Motor neuron (in vitro differentiated cells): ENCODE measurements at regions not wholly inside any gene's neighbourhood (a gene's known extent, or its start where the extent isn't known, plus 50 kb on each side); places are given as distances from the start of the nearest gene placed in this dataset.
A peak's percentile ranks its signal among the peaks of the same experiment; 100 is the strongest.

Experiments
- ATAC-seq, 8 experiments: fragments of 200-7000 bp; cut with Tn5 transposase; replicated peaks in 6 of 8; 2 replicates each; pipeline ENCODE4 v1.8.0; 2021; ENCODE audit warnings: mild to moderate bottlenecking in 8 of 8, moderate library complexity in 8 of 8
- H3K27ac ChIP-seq, 2 donors: fragments of 250-450 bp; sonication (Bioruptor Pico); 2 replicates each; pipeline ENCODE4 v1.9.0; 2021; ENCODE audit warnings: antibody characterized with exemption in 2 of 2, mild to moderate bottlenecking in 2 of 2, moderate library complexity in 1 of 2
- H3K4me1 ChIP-seq, 2 donors: fragments of 250-450 bp; sonication (Bioruptor Pico); replicated peaks in 1 of 2; 2 replicates each; pipeline ENCODE4 v1.6.1; 2021; ENCODE audit warnings: antibody characterized with exemption in 2 of 2, mild to moderate bottlenecking in 2 of 2, moderate library complexity in 1 of 2
- H3K4me3 ChIP-seq, 5 donors: fragments of 250-450 bp; sonication (Bioruptor Pico); 2 replicates each; pipeline ENCODE4 v1.9.0; 2021; ENCODE audit warnings: antibody characterized with exemption in 5 of 5, mild to moderate bottlenecking in 5 of 5, moderate library complexity in 4 of 5
- WGBS, 10 experiments: fragments of 450-650 bp; shearing (Covaris generic); methylation state at CpG; one replicate each; pipeline ENCODE4 v1.0.0; 2022; 5-methylcytosine and 5-hydroxymethylcytosine counted together
- in situ Hi-C, 9 experiments: fragments of 400-800 bp; cut with MboI; loops; one replicate each; pipeline ENCODE4 v1.15.0; 2021; ENCODE audit warnings: low sequenced_read_pairs in 9 of 9, low pct_unique_long_range_greater_than_20kb in 2 of 9; ENCODE audit not compliant: unreplicated experiment in 9 of 9

DNA sequence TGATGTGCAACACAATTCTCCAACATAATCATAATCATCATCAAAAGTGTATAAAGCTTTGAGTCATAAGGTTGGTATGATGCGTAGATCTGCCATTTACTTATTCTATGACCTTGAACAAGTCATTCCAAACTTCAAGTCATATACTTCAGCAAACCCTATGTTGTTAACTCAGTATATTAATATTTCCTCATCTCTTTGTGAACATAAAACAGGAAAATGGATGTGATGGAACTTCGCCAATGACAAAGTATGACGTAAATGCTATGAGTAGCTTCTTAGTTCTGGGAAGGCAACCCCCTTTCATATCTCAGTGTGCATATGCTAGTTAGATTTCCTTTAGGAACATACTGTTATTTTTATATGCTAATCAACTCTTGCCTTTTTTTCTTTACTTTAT is 102.7 kb upstream of the ANO3 start:
- in situ Hi-C loops, result loop anchor here in 1 of 9 experiments (10.0 kb wide), 1 partner anchor 244 kb away; no protein-coding TSS in a partner anchor
- H3K27ac ChIP-seq, result no peak overlapping the region
- 19 to 100% (median 97%) methylated on average over 1 to 3 of the region's 3 CpGs; no CpG with 5 or more reads in 1 of the 10 experiments for WGBS, 10 experiments

DNA sequence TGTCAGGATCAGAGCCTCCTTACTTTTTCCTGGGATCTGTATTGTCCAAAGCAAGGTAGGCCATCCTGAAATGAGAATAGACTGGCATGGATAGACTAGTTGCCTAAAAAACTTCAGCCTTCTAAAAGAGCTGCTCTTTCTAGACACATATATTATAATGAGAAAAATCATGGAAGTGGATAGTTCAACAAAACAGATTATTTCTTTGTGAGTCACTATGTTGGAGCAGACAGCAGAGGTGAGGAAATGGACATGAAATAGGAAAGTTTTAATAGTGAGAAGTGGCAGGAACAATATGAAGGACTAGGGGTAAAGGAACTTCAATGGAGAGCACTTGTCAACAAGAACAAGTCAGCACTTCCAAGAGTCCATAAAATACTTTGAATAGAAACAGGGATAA is 101.9 kb upstream of the ANO3 start:
- in situ Hi-C loops, result loop anchor here in 1 of 9 experiments (10.0 kb wide), 1 partner anchor 245 kb away; no protein-coding TSS in a partner anchor
- Histone ChIP-seq H3K4me1 (no peaks in the 10 kb centered on the region), H3K27ac (no peak overlapping the region), H3K4me3 (no peak overlapping the region)
- ATAC-seq, result no peak

More for the DNA sequence above, 102.7 kb upstream of the ANO3 start:
- peak in 1 of 8 experiments; percentile 40 for ATAC-seq
- no peaks in the 10 kb centered on the region for H3K4me1 ChIP-seq
- H3K4me3 ChIP-seq, result no peak overlapping the region

DNA sequence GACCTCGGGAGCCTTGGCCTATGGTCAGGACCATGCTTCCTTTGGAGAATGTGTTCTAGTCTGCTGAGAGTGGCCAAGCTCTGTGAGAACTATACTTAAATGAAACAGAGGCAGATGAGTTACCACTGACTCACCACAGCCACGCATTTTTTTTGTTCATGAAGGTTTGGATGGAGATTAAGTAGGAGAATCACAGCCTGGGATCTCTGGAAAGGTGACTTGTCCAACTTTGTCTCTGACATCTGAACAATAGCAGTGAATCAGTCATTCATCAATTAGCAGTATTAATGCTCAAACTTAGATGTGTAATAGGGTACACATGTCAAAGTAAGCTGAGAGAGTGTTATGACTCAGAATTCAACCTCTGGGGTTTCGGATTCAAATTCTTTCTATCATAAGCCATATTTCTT is 100.7 kb upstream of the ANO3 start:
- 7 to 79% (median 40%) methylated on average over 1 to 3 of the region's 3 CpGs; no CpG with 5 or more reads in 3 of the 10 experiments for WGBS, 10 experiments
- peak in 2 of 8 experiments; percentile 13 to 18 for ATAC-seq

DNA sequence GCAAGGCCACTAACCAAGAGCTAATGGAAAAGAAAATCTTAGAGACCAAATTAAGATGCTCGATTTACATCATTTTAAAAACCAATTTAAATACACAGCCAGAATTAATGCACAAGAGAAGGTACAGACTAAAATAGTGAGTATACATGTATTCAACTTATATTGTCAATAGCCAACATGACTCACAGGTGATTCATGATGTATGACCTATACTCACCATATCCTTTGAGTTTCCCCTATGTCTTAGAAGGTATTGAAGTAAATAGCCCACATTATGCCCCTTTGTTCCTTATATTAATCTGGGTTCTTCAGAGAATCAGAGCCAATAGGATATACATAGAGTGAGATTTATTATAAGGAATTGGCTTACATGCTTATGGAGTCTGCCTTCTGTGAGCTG is 97.5 kb upstream of the ANO3 start:
- in situ Hi-C loops, result no loop called here
- Histone ChIP-seq H3K4me3 (no peak overlapping the region), H3K27ac (no peak overlapping the region), H3K4me1 (no peaks in the 10 kb centered on the region)
- no peak for ATAC-seq
- WGBS, 10 experiments, result 43 to 92% (median 75%) methylated on average over 1 of the region's 1 CpG; no CpG with 5 or more reads in 4 of the 10 experiments

More for the DNA sequence above, 100.7 kb upstream of the ANO3 start:
- Histone ChIP-seq H3K4me3 (no peak overlapping the region), H3K4me1 (no peaks in the 10 kb centered on the region), H3K27ac (no peak overlapping the region)
- in situ Hi-C loops, result no loop called here

DNA sequence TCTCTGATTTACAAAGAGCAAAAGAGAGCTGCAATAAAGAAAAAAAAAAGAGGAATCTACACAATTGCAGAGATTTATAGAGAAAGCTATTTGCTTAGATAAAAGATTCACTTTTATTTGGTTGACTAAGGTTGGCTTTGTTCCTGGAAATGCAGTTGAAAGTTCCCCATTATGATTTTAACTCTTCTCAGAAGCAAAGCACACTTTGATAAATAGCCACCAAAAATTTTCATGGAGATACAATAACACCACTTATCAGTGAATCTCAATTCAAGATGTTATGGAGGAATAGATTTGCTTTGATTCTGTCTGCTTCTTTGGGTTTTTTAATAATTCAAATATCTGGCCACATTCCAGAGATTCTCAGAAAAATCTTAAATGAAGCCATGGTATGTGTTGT is 88.5 kb upstream of the ANO3 start:
- in situ Hi-C loops, result no loop called here
- Histone ChIP-seq H3K4me1 (no peaks in the 10 kb centered on the region), H3K4me3 (no peak overlapping the region), H3K27ac (no peak overlapping the region)
- ATAC-seq, result no peak

DNA sequence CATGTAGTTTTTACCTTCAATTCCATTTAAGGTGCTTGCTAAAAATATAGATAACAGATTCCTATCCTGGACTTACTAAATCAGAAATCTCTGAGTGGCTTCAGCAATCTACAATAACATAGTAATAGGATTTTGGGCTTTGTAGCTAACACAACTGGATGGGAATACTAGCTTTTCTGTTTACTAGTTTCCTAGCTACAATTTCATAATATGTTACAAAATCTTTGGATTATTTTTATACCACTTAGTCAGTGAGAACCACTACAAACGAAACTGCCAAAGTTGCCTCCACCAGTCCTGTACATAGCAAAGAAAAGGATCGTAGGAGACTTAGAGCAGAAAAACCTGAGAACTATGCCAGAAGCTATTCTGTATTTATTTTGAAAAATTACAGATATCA is 87.7 kb upstream of the ANO3 start:
- in situ Hi-C loops, result no loop called here
- 19 to 100% (median 83%) methylated on average over 1 to 2 of the region's 2 CpGs; no CpG with 5 or more reads in 1 of the 10 experiments for WGBS, 10 experiments
- Histone ChIP-seq H3K4me3 (no peak overlapping the region), H3K27ac (no peak overlapping the region), H3K4me1 (no peaks in the 10 kb centered on the region)
- ATAC-seq, result no peak

DNA sequence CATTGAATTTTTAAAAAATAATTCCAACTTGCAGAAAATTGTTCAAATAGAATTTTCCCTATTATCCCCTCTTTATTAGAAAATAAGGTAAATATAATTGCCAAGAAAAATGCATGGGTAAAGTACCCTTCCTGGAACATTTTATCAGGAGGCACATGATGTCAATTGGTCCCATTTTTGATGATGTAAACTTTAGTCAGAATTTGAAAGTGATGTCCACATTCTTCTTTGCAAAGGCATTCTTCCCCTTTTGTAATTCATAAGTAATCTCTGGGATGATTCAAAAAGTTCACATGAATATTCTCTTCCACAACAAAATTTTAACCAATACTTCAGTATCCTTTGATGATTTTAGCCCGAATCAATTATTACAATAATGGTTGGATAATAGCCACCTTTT is 86.9 kb upstream of the ANO3 start:
- no peaks in the 10 kb centered on the region for H3K4me1 ChIP-seq
- no peak overlapping the region for H3K4me3 ChIP-seq
- no peak for ATAC-seq
- in situ Hi-C loops, result no loop called here
- H3K27ac ChIP-seq, result no peak overlapping the region
- 0 to 100% (median 100%) methylated on average over 1 of the region's 1 CpG; no CpG with 5 or more reads in 1 of the 10 experiments for WGBS, 10 experiments

DNA sequence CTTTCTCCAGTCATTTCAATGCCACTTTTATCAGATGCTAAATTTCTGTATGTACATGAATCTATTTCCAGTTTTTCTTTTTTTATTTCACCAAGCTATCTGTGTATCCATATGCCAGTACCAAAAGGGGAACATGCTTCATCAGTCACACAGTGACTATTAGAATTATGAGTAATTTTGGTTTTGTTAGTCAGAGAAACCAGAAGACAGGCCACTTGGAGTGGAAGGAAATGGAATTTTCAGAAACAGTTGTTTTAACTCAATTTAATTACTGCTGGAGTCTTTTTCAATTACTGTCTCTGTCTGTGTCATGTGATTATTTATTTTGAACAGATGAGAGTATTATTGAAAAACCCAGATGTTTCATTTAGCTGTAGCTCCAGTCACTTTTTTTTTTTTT is 84.6 kb upstream of the ANO3 start:
- Histone ChIP-seq H3K4me1 (no peaks in the 10 kb centered on the region), H3K4me3 (no peak overlapping the region), H3K27ac (no peak overlapping the region)
- no peak for ATAC-seq
- in situ Hi-C loops, result no loop called here

DNA sequence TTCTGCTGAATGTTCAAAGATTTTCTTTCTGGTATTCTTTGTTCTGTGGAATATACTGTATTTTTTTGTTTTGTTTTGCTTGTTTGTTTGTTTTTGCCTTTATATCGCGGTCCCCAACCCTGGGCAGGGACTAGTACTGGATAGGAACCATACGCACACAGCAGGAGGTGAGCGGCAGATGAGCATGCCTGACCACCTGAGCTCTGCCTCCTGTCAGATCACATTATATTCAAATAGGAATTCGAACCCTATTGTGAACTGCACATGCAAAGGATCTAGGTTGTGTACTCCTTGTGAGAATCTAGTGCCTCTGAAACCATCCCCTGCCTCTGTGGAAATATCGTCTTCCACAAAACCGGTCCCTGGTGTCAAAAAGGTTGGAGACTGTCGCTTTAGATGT is 83.3 kb upstream of the ANO3 start:
- no peak for ATAC-seq
- no peak overlapping the region for H3K27ac ChIP-seq
- no peak overlapping the region for H3K4me3 ChIP-seq
- 71 to 100% (median 93%) methylated on average over 2 to 8 of the region's 8 CpGs for whole genome bisulfite sequencing, 10 experiments
- in situ Hi-C loops, result no loop called here
- H3K4me1 ChIP-seq, result peaks cover 0 to 3% of the 10 kb centered on the region in 2 donors

DNA sequence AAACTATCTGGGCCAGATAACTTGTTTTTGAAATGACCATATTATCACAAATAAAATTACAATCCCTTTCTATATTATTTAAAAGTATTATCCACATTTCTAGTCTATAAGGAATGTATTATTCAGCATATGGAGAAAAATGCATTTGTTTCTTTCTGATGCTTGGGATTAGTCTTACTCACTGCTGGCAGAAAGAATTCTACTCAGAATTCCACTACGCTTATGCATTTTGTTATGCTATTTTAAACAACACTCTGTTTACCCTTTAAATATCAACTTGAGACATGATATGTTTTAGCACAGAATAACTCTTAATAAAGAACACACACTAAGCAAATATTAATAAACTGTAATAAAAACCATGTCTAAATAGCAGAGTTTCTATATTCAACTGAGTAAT is 77.6 kb upstream of the ANO3 start:
- ATAC-seq, result no peak
- Histone ChIP-seq H3K4me3 (no peak overlapping the region), H3K4me1 (peaks cover 0 to 7% of the 10 kb centered on the region in 2 donors), H3K27ac (no peak overlapping the region)
- WGBS, 10 experiments, result 17 to 80% (median 39%) methylated on average over 1 of the region's 1 CpG; no CpG with 5 or more reads in 2 of the 10 experiments
- in situ Hi-C loops, result loop anchor here in 2 of 9 experiments (25.0 kb wide), 1 partner anchor 267 kb away; no protein-coding TSS in a partner anchor

DNA sequence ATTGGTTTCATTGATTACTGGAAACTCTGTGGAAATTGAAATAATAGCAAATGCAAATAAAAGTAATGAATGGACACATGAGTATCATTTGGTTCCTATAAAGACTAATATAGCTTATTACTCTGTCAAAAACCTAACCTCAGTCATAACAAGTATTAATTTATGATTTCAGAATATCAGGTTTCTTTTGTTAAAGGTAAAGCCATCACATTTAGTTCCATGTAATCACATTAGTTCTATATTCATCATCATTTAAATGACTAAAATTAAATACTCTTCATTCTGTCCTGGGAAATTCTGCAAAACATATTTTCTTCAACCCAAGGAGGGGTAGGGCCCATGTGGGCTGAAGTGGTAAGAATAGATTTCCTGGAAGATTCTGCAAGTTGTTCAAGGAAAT is 68.2 kb upstream of the ANO3 start:
- Histone ChIP-seq H3K4me1 (no peaks in the 10 kb centered on the region), H3K27ac (no peak overlapping the region), H3K4me3 (no peak overlapping the region)
- ATAC-seq, result no peak
- in situ Hi-C loops, result loop anchor here in 2 of 9 experiments (25.0 kb wide), 1 partner anchor 276 kb away; no protein-coding TSS in a partner anchor

DNA sequence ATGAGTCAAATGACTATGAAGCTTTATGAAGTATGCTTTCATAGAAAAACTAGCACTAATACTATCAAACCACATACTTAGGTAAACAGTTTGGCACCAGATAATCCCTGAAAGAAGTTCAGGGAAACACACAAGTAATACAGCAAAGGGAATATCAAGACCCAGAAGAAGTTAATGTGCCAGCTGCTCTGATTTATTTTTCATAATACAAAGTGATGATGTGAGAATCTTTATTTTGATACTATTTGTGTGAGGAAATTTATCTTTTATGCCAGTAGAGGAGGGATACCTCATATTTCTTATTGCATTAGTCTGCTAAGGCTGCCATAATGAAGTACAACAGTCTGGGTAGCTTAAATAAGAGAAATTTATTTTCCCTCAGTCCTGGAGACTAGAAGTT is 67.7 kb upstream of the ANO3 start:
- H3K4me3 ChIP-seq, result no peak overlapping the region
- H3K27ac ChIP-seq, result no peak overlapping the region
- ATAC-seq, result peak in 1 of 8 experiments; percentile 16
- in situ Hi-C loops, result loop anchor here in 2 of 9 experiments (25.0 kb wide), 1 partner anchor 277 kb away; no protein-coding TSS in a partner anchor
- no peaks in the 10 kb centered on the region for H3K4me1 ChIP-seq

DNA sequence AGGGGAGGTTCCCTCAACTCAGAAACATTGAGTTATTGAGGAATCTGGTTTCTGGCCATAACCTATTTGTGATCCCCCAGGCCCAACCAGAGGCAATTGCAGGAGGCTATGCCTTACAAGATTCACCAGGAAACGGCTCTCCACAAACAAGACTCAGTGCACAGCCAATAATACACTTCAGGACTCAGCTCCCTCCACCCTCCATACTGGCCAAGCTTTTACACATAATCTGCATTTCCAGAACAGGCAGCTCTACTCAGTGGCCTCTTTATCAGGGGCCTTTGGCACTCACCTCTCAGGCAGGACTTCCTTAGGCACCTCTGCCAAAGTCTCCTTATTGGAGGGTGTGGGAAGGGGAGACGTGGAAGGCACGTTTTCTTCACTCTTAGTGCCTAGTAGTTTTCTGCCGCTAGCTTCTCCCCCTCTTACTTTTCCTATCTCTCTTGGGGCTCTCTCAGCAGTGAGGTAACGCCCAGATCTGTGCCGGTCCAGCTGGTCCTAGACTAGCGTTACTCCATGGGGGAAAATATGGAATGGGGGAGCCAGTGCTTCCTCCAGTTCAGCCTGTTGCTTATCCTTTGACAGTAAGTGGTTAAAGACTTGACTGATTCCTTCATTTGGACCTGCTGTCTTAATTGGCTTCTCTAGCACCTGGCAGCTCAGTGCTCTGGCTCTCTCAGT is 62.8 kb upstream of the ANO3 start:
- peak in 2 of 8 experiments; percentile 30 to 40 for ATAC-seq

DNA sequence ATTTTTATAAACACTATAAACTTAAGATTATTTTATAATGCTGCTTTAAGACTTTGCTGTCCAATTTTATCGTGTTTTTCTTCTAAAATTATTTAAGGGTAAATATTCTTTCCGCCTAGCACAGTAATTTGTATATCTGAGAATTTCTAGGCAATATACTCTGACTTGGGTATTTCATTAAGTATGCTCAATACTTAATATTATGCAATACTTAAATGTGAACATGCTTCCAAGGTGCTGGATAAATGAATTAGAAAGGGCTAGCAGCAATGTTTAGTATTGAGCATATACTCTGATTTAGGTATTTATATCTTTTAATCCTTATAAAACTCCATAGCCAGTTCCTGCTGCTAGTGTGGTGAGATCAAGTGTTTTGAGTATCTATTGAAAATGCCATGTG is 60.3 kb upstream of the ANO3 start:
- Histone ChIP-seq H3K27ac (no peak overlapping the region), H3K4me1 (no peaks in the 10 kb centered on the region), H3K4me3 (no peak overlapping the region)
- in situ Hi-C loops, result loop anchor here in 3 of 9 experiments (10.0 to 25.0 kb wide), 2 partner anchors 284 to 287 kb away; no protein-coding TSS in a partner anchor
- 83 to 100% (median 94%) methylated on average over 1 to 2 of the region's 2 CpGs for WGBS, 10 experiments
- no peak for ATAC-seq

More for the DNA sequence above, 62.8 kb upstream of the ANO3 start:
- Histone ChIP-seq H3K4me3 (no peak overlapping the region), H3K4me1 (no peaks in the 10 kb centered on the region), H3K27ac (no peak overlapping the region)
- in situ Hi-C loops, result loop anchor here in 2 of 9 experiments (25.0 kb wide), 1 partner anchor 282 kb away; no protein-coding TSS in a partner anchor
- WGBS, 10 experiments, result 80 to 100% (median 83%) methylated on average over 1 to 4 of the region's 7 CpGs; no CpG with 5 or more reads in 5 of the 10 experiments
